ENCODE measurements at regions not wholly inside any gene's neighbourhood (a gene's known extent, or its start where the extent isn't known, plus 50 kb on each side); places are given as distances from the start of the nearest gene placed in this dataset.

DNA sequence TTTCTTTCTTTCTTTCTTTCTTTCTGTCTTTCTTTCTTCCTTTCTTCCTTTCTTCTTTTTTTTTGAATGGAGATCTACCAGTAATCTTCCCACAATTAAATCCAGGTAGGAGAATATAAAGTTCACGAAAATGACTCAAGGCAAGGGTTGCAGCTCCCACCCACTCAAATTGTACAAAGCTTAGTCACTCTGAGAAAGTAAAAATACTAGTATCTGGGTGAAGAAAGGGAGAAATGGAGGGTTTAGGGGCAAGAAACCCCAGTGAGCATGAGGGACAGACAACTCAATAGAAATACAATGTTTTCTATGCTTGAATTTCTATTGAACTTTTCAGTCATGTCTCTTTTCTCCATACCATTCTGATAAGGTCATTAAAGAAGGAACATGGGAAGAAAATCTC, 200.8 kb downstream of the GATA3 start:
- ChIA-PET CTCF (no interaction called here), POLR2A (no interaction called here)
- DNase-seq (ENCODE audit: extremely low spot score) = no peak
- TF ChIP-seq CTCF (IDR thresholded peaks at IDR 0.05; ENCODE audit: control extremely low read depth, extremely low read depth, low read depth, missing control alignments) = no peak

DNA sequence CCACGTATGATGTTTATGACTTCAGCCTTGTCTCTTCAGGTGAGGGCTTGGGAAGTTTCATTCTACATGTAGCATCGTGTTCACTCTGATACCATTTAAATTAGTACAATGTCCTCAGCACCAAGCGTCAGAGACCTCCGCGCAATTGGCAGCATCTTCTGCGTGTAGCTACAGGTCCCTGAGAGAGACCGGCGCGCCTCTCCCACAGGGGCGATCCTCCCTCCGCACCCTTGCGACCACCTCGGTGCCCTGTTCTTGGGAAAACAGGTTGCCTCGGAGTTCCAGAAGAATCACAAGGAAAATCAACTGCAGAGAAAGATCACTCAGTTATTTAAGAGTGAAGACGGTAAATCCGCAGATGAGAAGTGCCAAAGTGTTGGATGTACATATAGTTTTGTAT, 206.2 kb downstream of the GATA3 start:
- DNase-seq (ENCODE audit: extremely low spot score) = no peak
- POLR2A ChIA-PET = no interaction called here
- CTCF ChIA-PET = interaction anchor here (1.0 kb wide), 1 partner anchor 11 kb away, joined by 3 read pairs; no protein-coding TSS in a partner anchor
- no peak for TF ChIP-seq CTCF (IDR thresholded peaks at IDR 0.05; ENCODE audit: control extremely low read depth, extremely low read depth, low read depth, missing control alignments)

GRCh38 chr10:8262317-8262716, 207.8 kb downstream of the GATA3 start:
- no peak for DNase-seq (ENCODE audit: extremely low spot score)
- CTCF ChIA-PET = interaction anchor here (1.2 to 2.1 kb wide), 2 partner anchors 29 to 40 kb away, joined by 4 to 5 read pairs; no protein-coding TSS in a partner anchor
- TF ChIP-seq CTCF (IDR thresholded peaks at IDR 0.05; ENCODE audit: control extremely low read depth, extremely low read depth, low read depth, missing control alignments) = no peak
- POLR2A ChIA-PET = no interaction called here

DNA sequence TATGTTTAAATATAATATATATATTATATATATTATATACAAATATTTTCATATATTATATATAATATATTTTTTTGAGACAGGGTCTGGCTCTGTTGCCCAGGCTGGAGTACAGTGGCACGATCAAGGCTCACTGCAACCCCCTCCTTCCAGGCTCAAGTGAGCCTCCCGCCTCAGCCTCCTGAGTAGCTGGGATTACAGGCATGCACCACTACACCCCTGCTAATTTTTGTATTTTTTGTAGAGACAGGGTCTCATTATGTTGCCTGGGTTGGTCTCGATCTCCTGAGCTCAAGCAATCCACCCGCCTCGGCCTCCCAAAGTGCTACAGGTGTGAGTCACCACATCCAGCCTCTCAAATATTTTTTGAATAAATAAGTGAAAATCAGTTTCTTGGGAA, 215.5 kb downstream of the GATA3 start:
- CTCF ChIA-PET = interaction anchor here (1.1 kb wide), 1 partner anchor 9 kb away, joined by 3 read pairs; no protein-coding TSS in a partner anchor
- DNase-seq (ENCODE audit: extremely low spot score) = no peak
- POLR2A ChIA-PET = no interaction called here

DNA sequence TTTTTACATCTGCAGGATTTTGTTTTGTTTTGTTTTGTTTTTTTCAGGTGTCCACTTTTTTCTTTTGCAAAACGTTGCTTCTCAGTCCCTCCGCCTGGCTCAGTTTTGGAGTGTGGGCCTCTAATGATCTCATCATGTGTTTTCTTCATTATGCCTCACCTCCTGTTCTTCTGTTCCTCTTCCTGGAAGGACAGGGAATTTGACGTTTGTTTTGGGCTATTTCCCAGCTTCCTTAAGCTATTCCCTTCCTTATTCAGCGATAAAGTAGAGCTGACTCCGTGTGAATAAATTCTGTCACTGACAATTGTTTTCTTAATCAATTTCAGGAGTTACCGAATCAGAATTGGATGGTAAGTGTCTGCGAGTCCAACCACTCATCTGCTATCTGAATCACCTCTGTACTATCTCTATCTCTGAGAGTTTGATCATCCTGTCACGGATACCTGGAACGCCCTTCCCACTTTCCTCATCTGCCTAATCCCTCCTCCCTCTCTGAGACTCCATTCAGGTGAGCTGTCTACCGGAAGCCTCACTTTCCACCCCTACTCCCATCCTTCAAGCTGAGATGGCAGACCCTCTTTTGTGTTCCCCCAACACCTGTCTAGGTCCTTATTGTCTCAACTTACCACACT, 218.4 kb downstream of the GATA3 start:
- no peak for DNase-seq (ENCODE audit: extremely low spot score)
- POLR2A ChIA-PET = no interaction called here
- no peak for TF ChIP-seq CTCF (IDR thresholded peaks at IDR 0.05; ENCODE audit: control extremely low read depth, extremely low read depth, low read depth, missing control alignments)
- CTCF ChIA-PET = interaction anchor here (1.7 kb wide), 1 partner anchor 51 kb away, joined by 3 read pairs; no protein-coding TSS in a partner anchor

More for the DNA sequence above, 215.5 kb downstream of the GATA3 start:
- no peak for TF ChIP-seq CTCF (IDR thresholded peaks at IDR 0.05; ENCODE audit: control extremely low read depth, extremely low read depth, low read depth, missing control alignments)

GRCh38 chr10:8273749-8274148, 219.3 kb downstream of the GATA3 start:
- DNase-seq (ENCODE audit: extremely low spot score) = no peak
- POLR2A ChIA-PET = no interaction called here
- CTCF ChIA-PET = no interaction called here
- no peak for TF ChIP-seq CTCF (IDR thresholded peaks at IDR 0.05; ENCODE audit: control extremely low read depth, extremely low read depth, low read depth, missing control alignments)
